GM18867 (cell line): ENCODE measurements at regions not wholly inside any gene's neighbourhood (a gene's known extent, or its start where the extent isn't known, plus 50 kb on each side); places are given as distances from the start of the nearest gene placed in this dataset.

Source experiments
- ATAC-seq: cut with Tn5 transposase; IDR thresholded peaks from one replicate; pipeline ENCODE4 v1.9.1; 2021; ENCODE audit warnings: mild to moderate bottlenecking, moderate library complexity; ENCODE audit not compliant: unreplicated experiment

GRCh38 chr19:32131005-32131404 is 214.4 kb upstream of the ZNF507 start:
- ATAC-seq: no peak

GRCh38 chr19:32138416-32138815 is 207.0 kb upstream of the ZNF507 start:
- ATAC-seq: no peak

- ATAC-seq: no peak
Observed at GRCh38 chr19:32141840-32142511, 203.4 kb upstream of the ZNF507 start.

GRCh38 chr19:32146664-32147063 is 198.7 kb upstream of the ZNF507 start:
- no peak for ATAC-seq

GRCh38 chr19:32150605-32151004 is 194.8 kb upstream of the ZNF507 start:
- no peak for ATAC-seq

- no peak for ATAC-seq
Observed at GRCh38 chr19:32154418-32154817, 191.0 kb upstream of the ZNF507 start.

- ATAC-seq: no peak
Observed at GRCh38 chr19:32164384-32164992, 180.9 kb upstream of the ZNF507 start.

- ATAC-seq: no peak
Observed at GRCh38 chr19:32165141-32165540, 180.3 kb upstream of the ZNF507 start.

- ATAC-seq: no peak
Observed at GRCh38 chr19:32165750-32166149, 179.7 kb upstream of the ZNF507 start.

GRCh38 chr19:32166238-32166637 is 179.2 kb upstream of the ZNF507 start:
- ATAC-seq: no peak

GRCh38 chr19:32168111-32168510 is 177.3 kb upstream of the ZNF507 start:
- no peak for ATAC-seq

- no peak for ATAC-seq
Observed at GRCh38 chr19:32168606-32169005, 176.8 kb upstream of the ZNF507 start.

GRCh38 chr19:32171719-32172151 is 173.7 kb upstream of the ZNF507 start:
- no peak for ATAC-seq

- no peak for ATAC-seq
Observed at GRCh38 chr19:32172566-32173160, 172.7 kb upstream of the ZNF507 start.

GRCh38 chr19:32173836-32174235 is 171.6 kb upstream of the ZNF507 start:
- ATAC-seq: no peak

GRCh38 chr19:32174386-32175113 is 170.9 kb upstream of the ZNF507 start:
- ATAC-seq: no peak

GRCh38 chr19:32176591-32176990 is 168.8 kb upstream of the ZNF507 start:
- ATAC-seq: no peak

- ATAC-seq: no peak
Observed at GRCh38 chr19:32177686-32178085, 167.7 kb upstream of the ZNF507 start.

GRCh38 chr19:32178401-32178800 is 167.0 kb upstream of the ZNF507 start:
- no peak for ATAC-seq

GRCh38 chr19:32178956-32179355 is 166.5 kb upstream of the ZNF507 start:
- no peak for ATAC-seq

GRCh38 chr19:32181216-32181920 is 164.0 kb upstream of the ZNF507 start:
- no peak for ATAC-seq
